ENCODE measurements at regions not wholly inside any gene's neighbourhood (a gene's known extent, or its start where the extent isn't known, plus 50 kb on each side); places are given as distances from the start of the nearest gene placed in this dataset.
"Not testable (repeated sequence)": the region's sequence is repeated elsewhere in the genome, so short reads cannot be mapped to it uniquely, and the experiment has no call there.

GRCh38 chr13:61136093-61136492 is 279.6 kb downstream of the PCDH20 start:
- DNase-seq = no peak

- DNase-seq = no peak
Measured at GRCh38 chr13:61135583-61135982, 280.1 kb downstream of the PCDH20 start.

GRCh38 chr13:61128850-61129645 is 286.6 kb downstream of the PCDH20 start:
- no peak for DNase-seq

GRCh38 chr13:61123538-61124289 is 291.9 kb downstream of the PCDH20 start:
- peak; percentile 52 for DNase-seq

GRCh38 chr13:61113140-61113658 is 302.4 kb downstream of the PCDH20 start:
- DNase-seq = no peak

- no peak for DNase-seq
Measured at GRCh38 chr13:61111529-61111928, 304.1 kb downstream of the PCDH20 start.

GRCh38 chr13:61110732-61111131 is 304.9 kb downstream of the PCDH20 start:
- peak; percentile 55 for DNase-seq

- no peak for DNase-seq
Measured at GRCh38 chr13:61109741-61110140, 305.9 kb downstream of the PCDH20 start.

- no peak for DNase-seq
Measured at GRCh38 chr13:61107989-61108388, 307.7 kb downstream of the PCDH20 start.

GRCh38 chr13:61095885-61096284 is 319.8 kb downstream of the PCDH20 start:
- no peak for DNase-seq

GRCh38 chr13:61094865-61095264 is 320.8 kb downstream of the PCDH20 start:
- DNase-seq = no peak

GRCh38 chr13:61089894-61090293 is 325.8 kb downstream of the PCDH20 start:
- not testable (repeated sequence) for DNase-seq

GRCh38 chr13:61086087-61086486 is 329.6 kb downstream of the PCDH20 start:
- no peak for DNase-seq

GRCh38 chr13:61084988-61085387 is 330.7 kb downstream of the PCDH20 start:
- no peak for DNase-seq

GRCh38 chr13:61078976-61079770 is 336.5 kb downstream of the PCDH20 start:
- DNase-seq = no peak

GRCh38 chr13:61052175-61052574 is 363.5 kb downstream of the PCDH20 start:
- DNase-seq = no peak

- DNase-seq = no peak
Measured at GRCh38 chr13:61045251-61045650, 370.4 kb downstream of the PCDH20 start.

GRCh38 chr13:61040181-61040580 is 375.5 kb downstream of the PCDH20 start:
- DNase-seq = no peak

GRCh38 chr13:61039302-61039701 is 376.3 kb downstream of the PCDH20 start:
- DNase-seq = no peak

GRCh38 chr13:61036715-61037114 is 378.9 kb downstream of the PCDH20 start:
- no peak for DNase-seq

GRCh38 chr13:61030445-61030844 is 385.2 kb downstream of the PCDH20 start:
- DNase-seq = no peak

- no peak for DNase-seq
Measured at GRCh38 chr13:61029064-61029463, 386.6 kb downstream of the PCDH20 start.

GRCh38 chr13:61024046-61024445 is 391.6 kb downstream of the PCDH20 start:
- DNase-seq = no peak
